ENCODE measurements at regions not wholly inside any gene's neighbourhood (a gene's known extent, or its start where the extent isn't known, plus 50 kb on each side); places are given as distances from the start of the nearest gene placed in this dataset.

- no peak for DNase-seq (ENCODE audit: low read depth, low spot score)
These were observed 1665.9 kb upstream of the PCDH20 start for GRCh38 chr13:63081400-63082014.

GRCh38 chr13:63075126-63075525 lies 1659.5 kb upstream of the PCDH20 start:
- no peak for DNase-seq (ENCODE audit: low read depth, low spot score)

GRCh38 chr13:63050287-63050686 lies 1634.6 kb upstream of the PCDH20 start:
- DNase-seq (ENCODE audit: low read depth, low spot score) = no peak

GRCh38 chr13:63048653-63049052 lies 1633.0 kb upstream of the PCDH20 start:
- DNase-seq (ENCODE audit: low read depth, low spot score) = no peak

GRCh38 chr13:63044589-63045313 lies 1629.1 kb upstream of the PCDH20 start:
- no peak for DNase-seq (ENCODE audit: low read depth, low spot score)

- no peak for DNase-seq (ENCODE audit: low read depth, low spot score)
These were observed 1627.0 kb upstream of the PCDH20 start for GRCh38 chr13:63042686-63043085.

GRCh38 chr13:63041640-63042414 lies 1626.2 kb upstream of the PCDH20 start:
- DNase-seq (ENCODE audit: low read depth, low spot score) = no peak

GRCh38 chr13:63026285-63026797 lies 1610.7 kb upstream of the PCDH20 start:
- DNase-seq (ENCODE audit: low read depth, low spot score) = no peak

- no peak for DNase-seq (ENCODE audit: low read depth, low spot score)
These were observed 1610.1 kb upstream of the PCDH20 start for GRCh38 chr13:63025741-63026140.

- no peak for DNase-seq (ENCODE audit: low read depth, low spot score)
These were observed 1608.8 kb upstream of the PCDH20 start for GRCh38 chr13:63024458-63024857.

GRCh38 chr13:63011996-63012395 lies 1596.3 kb upstream of the PCDH20 start:
- DNase-seq (ENCODE audit: low read depth, low spot score) = no peak

GRCh38 chr13:63010072-63010658 lies 1594.5 kb upstream of the PCDH20 start:
- no peak for DNase-seq (ENCODE audit: low read depth, low spot score)

GRCh38 chr13:63005625-63006024 lies 1590.0 kb upstream of the PCDH20 start:
- DNase-seq (ENCODE audit: low read depth, low spot score) = no peak

GRCh38 chr13:62997696-62998095 lies 1582.0 kb upstream of the PCDH20 start:
- DNase-seq (ENCODE audit: low read depth, low spot score) = no peak

GRCh38 chr13:62997038-62997599 lies 1581.5 kb upstream of the PCDH20 start:
- DNase-seq (ENCODE audit: low read depth, low spot score) = no peak

- no peak for DNase-seq (ENCODE audit: low read depth, low spot score)
These were observed 1558.2 kb upstream of the PCDH20 start for GRCh38 chr13:62973804-62974203.

- DNase-seq (ENCODE audit: low read depth, low spot score) = no peak
These were observed 1548.9 kb upstream of the PCDH20 start for GRCh38 chr13:62964522-62964921.

- no peak for DNase-seq (ENCODE audit: low read depth, low spot score)
These were observed 1545.1 kb upstream of the PCDH20 start for GRCh38 chr13:62960723-62961122.

- DNase-seq (ENCODE audit: low read depth, low spot score) = no peak
These were observed 1518.2 kb upstream of the PCDH20 start for GRCh38 chr13:62933809-62934208.

GRCh38 chr13:62932256-62932883 lies 1516.7 kb upstream of the PCDH20 start:
- no peak for DNase-seq (ENCODE audit: low read depth, low spot score)

GRCh38 chr13:62931853-62932252 lies 1516.2 kb upstream of the PCDH20 start:
- no peak for DNase-seq (ENCODE audit: low read depth, low spot score)
